Peyer's patch (tissue), 4 donors: ENCODE measurements at regions not wholly inside any gene's neighbourhood (a gene's known extent, or its start where the extent isn't known, plus 50 kb on each side); places are given as distances from the start of the nearest gene placed in this dataset.

Experiments used
- DNase-seq, 3 donors: peaks; one replicate each; pipeline ENCODE4 v3.0.0-alpha.2; 2017 to 2019
- H3K27ac ChIP-seq, 4 donors: fragments of 200-600 bp; sonication (generic); one replicate each; pipeline ENCODE4 v1.5.1; 2016 to 2019
- H3K27me3 ChIP-seq, 2 donors: fragments of 200-600 bp; sonication (generic); one replicate each; pipeline ENCODE4 v1.5.1; 2019
- H3K36me3 ChIP-seq, 3 donors: fragments of 200-600 bp; sonication (generic); one replicate each; pipeline ENCODE4 v1.5.1; 2016 to 2019
- H3K4me1 ChIP-seq, 4 donors: fragments of 200-600 bp; sonication (generic); one replicate each; pipeline ENCODE4 v1.5.1; 2016 to 2019
- H3K4me3 ChIP-seq, 4 donors: fragments of 200-600 bp; sonication (generic); 1 replicate in 3 of 4; 2 replicates in 1 of 4; pipeline ENCODE4 v1.5.1; 2016 to 2019; ENCODE audit warnings: mild to moderate bottlenecking in 1 of 4
- H3K9me3 ChIP-seq, 4 donors: fragments of 200-600 bp; sonication (generic); one replicate each; pipeline ENCODE4 v1.5.1; 2016 to 2019; ENCODE audit warnings: mild to moderate bottlenecking in 1 of 4
- POLR2A ChIP-seq, 2 donors: fragments of 450-650 bp; IDR thresholded peaks; one replicate each; pipeline ENCODE4 v1.5.1; 2017; ENCODE audit warnings: antibody characterized with exemption in 2 of 2, mild to moderate bottlenecking in 2 of 2, moderate library complexity in 2 of 2
- TF ChIP-seq, protein P1 (sequence below), 6 experiments: fragments of 450-650 bp in 4 of 6; fragments of 200-600 bp in 2 of 6; sonication (generic) in 1 of 6; IDR thresholded peaks; one replicate each; pipeline ENCODE4 v1.5.1; 2017 to 2019; ENCODE audit warnings: antibody characterized with exemption in 6 of 6, mild to moderate bottlenecking in 3 of 6, moderate library complexity in 1 of 6

DNA sequence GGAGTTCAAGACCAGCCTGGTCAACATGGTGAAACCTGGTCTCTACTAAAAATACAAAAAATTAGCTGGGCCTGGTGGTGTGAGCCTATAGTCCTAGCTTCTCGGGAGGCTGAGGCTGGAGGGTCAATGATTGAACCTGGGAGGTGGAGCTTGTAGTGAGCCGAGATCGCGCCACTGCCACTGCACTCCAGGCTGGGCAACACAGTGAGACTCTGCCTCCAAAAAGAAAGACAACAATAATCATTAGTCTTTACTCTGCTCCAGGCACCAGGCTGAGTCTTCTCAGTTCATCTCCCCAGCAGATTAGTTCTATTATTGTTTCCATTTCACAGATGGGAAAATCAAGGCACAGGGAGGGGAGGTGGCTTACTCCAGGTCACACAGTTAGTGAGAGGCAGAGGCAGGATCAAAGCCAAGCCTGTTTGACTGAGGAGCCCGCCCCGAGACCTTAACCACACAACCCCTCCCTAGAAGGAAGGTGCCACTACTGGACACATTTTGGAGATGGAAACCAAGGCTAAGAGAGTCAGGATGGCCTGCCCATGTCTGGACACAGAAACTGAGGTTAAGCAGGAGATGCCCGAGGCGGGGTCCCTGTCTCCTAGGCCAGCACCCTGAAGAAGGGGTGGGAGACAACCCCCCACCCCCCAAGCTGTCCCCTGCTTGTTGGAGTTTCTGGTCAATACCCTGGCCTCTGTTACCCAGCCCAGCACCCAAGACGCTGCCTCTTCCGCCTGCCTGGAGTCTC lies 75.8 kb downstream of the CEBPB start:
- DNase-seq: no peak
- H3K27ac ChIP-seq: peak overlapping the region in 3 of 4 donors; percentile 60 to 64 (median 60)
- no peaks in the 10 kb centered on the region for H3K27me3 ChIP-seq
- H3K9me3 ChIP-seq: no peaks in the 10 kb centered on the region
- H3K36me3 ChIP-seq: no peaks in the 10 kb centered on the region
- no peak overlapping the region for H3K4me3 ChIP-seq
- TF ChIP-seq, protein P1, sequence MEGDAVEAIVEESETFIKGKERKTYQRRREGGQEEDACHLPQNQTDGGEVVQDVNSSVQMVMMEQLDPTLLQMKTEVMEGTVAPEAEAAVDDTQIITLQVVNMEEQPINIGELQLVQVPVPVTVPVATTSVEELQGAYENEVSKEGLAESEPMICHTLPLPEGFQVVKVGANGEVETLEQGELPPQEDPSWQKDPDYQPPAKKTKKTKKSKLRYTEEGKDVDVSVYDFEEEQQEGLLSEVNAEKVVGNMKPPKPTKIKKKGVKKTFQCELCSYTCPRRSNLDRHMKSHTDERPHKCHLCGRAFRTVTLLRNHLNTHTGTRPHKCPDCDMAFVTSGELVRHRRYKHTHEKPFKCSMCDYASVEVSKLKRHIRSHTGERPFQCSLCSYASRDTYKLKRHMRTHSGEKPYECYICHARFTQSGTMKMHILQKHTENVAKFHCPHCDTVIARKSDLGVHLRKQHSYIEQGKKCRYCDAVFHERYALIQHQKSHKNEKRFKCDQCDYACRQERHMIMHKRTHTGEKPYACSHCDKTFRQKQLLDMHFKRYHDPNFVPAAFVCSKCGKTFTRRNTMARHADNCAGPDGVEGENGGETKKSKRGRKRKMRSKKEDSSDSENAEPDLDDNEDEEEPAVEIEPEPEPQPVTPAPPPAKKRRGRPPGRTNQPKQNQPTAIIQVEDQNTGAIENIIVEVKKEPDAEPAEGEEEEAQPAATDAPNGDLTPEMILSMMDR (IDR thresholded peaks at IDR 0.05): no peak
- no peak for TF ChIP-seq POLR2A (IDR thresholded peaks at IDR 0.05)
- H3K4me1 ChIP-seq: peaks cover 0 to 18% (median 0%) of the 10 kb centered on the region in 4 donors

DNA sequence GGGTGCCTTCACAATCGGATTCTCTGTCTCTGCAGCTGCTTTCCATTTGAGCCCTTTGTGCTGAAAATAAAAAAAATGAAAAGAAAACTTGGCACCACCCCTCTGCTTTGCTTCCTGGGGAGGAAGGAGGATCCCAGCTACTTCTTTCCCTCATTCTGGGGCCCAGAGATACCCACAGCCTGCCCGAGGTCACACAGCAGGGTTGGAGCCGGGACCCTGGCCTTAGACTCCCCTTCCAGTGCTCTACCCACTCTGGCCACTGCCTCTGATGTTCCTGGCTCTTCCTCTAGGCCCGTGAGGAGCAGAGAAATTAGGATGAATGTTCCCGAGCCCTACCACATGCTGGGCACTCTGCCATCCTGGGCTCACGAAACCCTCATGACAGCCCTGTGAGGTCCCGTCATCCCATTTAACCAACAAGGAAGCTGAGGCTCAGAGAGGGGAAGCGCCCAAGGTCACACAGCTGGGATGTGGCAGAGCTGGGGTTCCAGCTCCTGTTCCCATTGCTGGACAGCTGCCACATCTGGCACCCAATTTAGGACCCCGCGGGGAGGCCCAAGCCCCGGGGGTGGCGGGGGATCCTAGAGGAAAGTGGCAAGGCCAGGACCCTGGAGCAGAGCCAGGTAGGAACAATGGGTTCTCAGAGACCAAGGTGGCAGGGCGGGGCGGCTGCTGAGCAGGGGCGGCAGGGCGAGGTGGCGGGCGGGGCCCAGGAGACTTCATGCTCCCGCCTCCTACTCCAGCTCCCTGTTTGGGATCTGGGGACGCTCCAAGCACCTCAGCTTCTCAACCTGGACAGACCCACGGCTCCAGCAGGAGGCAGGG lies 76.6 kb downstream of the CEBPB start:
- no peaks in the 10 kb centered on the region for H3K27me3 ChIP-seq
- H3K36me3 ChIP-seq: no peaks in the 10 kb centered on the region
- H3K27ac ChIP-seq: peak overlapping the region in 3 of 4 donors; percentile 60 to 64 (median 60)
- H3K4me1 ChIP-seq: peaks cover 0 to 18% (median 0%) of the 10 kb centered on the region in 4 donors
- peak in 2 of 3 donors; percentile 86 to 87 for DNase-seq
- no peaks in the 10 kb centered on the region for H3K9me3 ChIP-seq
- TF ChIP-seq, protein P1 (IDR thresholded peaks at IDR 0.05): peak in 1 of 6 experiments; percentile 28
- no peak for TF ChIP-seq POLR2A (IDR thresholded peaks at IDR 0.05)
- H3K4me3 ChIP-seq: no peak overlapping the region

DNA sequence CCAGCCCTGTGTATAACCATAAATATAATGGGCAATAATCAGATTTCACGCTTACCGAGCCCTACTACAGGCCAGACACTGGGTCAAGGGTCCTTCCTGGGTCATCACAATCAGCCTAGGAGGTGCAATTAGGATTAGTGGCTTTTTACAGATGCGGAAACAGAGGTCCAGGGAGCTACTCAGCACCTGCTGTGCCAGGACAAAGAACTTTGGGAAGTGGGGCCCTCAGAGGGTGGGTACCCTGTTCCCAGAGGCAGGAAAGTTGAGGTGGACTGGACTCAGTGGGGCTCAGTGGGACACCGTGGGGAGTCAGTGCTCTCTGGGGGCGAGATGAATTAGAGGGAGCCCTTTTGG lies 77.2 kb downstream of the CEBPB start:
- no peaks in the 10 kb centered on the region for H3K27me3 ChIP-seq
- peak overlapping the region in 3 of 4 donors; percentile 60 to 64 (median 60) for H3K27ac ChIP-seq
- no peak for DNase-seq
- no peak overlapping the region for H3K4me3 ChIP-seq
- H3K36me3 ChIP-seq: no peaks in the 10 kb centered on the region
- no peaks in the 10 kb centered on the region for H3K9me3 ChIP-seq
- peaks cover 0 to 18% (median 0%) of the 10 kb centered on the region in 4 donors for H3K4me1 ChIP-seq
- TF ChIP-seq, protein P1 (IDR thresholded peaks at IDR 0.05): peak in 2 of 6 experiments; percentile 31 to 46
- no peak for TF ChIP-seq POLR2A (IDR thresholded peaks at IDR 0.05)

DNA sequence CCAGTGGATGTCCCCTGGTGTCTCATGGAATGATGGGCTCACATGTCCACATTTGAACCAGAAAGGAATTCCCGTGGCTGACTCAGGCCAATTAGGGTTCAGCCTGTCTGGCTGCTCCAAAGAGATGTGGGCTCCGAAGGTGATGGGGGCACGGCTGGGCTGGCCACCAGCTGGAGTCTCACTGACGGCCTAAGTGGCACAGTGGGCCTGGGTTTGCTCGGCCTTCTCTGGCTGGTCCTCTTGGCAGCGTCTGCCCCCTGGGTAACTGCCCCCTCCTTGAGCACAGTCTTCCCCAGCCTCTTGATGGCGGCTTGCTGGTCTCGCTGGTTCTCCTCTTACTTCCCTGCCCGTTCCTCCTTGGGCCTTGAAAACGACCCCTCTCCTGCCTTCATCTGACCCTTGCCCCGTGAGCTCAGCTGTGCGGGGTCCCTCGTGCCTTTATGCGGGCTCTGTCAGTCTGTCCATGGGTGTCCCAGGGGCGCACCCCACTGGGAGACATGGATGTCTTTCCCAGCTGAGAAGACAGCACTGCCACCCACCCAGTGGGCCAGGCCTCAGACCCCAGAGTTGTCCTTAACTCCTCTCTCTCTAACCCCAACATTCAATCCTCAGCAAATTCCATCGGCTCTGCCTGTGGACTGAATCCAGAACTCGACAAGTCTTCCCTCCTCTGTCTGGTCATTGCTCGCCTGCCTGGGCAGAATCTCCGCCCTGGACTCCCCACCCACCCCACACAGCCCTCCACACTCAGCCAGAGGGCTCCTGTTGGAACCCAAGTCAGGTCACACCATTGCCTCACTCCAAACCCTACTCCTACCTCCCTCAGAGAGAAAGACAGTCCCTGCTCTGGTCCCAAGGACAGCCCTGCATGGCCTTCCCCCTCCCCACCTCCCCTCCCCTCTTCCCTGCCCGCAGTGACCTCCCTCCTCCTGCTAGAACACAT lies 78.7 kb downstream of the CEBPB start:
- H3K27ac ChIP-seq: no peak overlapping the region
- TF ChIP-seq, protein P1 (IDR thresholded peaks at IDR 0.05): no peak
- TF ChIP-seq POLR2A (IDR thresholded peaks at IDR 0.05): no peak
- H3K4me1 ChIP-seq: peaks cover 0 to 26% (median 0%) of the 10 kb centered on the region in 4 donors
- H3K27me3 ChIP-seq: no peaks in the 10 kb centered on the region
- no peak overlapping the region for H3K4me3 ChIP-seq
- DNase-seq: no peak
- H3K9me3 ChIP-seq: no peaks in the 10 kb centered on the region
- no peaks in the 10 kb centered on the region for H3K36me3 ChIP-seq

DNA sequence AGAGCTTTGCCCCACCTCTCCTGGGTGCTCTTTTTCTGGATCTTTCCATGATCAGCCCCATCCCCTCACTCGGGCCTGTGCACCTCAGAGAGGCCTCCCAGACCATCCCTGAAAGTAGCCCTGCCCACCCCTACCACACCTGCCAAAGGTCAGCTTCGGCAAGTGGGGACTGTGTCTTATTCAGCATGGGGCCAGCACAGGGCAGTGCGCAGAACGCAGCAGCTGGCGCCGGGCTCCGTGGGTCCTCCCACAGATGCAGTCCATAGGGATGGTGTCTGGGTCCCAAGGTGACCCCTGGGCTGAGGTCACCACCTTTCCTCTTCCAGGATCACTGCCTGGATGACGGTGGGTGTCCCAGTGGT lies 79.4 kb downstream of the CEBPB start:
- no peak for DNase-seq
- no peak overlapping the region for H3K27ac ChIP-seq

More for the DNA sequence above, 79.4 kb downstream of the CEBPB start:
- peaks cover 0 to 26% (median 0%) of the 10 kb centered on the region in 4 donors for H3K4me1 ChIP-seq
- no peaks in the 10 kb centered on the region for H3K9me3 ChIP-seq
- H3K36me3 ChIP-seq: no peaks in the 10 kb centered on the region
- H3K4me3 ChIP-seq: no peak overlapping the region
- no peaks in the 10 kb centered on the region for H3K27me3 ChIP-seq
- TF ChIP-seq, protein P1 (IDR thresholded peaks at IDR 0.05): no peak
- no peak for TF ChIP-seq POLR2A (IDR thresholded peaks at IDR 0.05)
